Neural cell (in vitro differentiated cells): ENCODE measurements at regions not wholly inside any gene's neighbourhood (a gene's known extent, or its start where the extent isn't known, plus 50 kb on each side); places are given as distances from the start of the nearest gene placed in this dataset.

Source experiments
- H2AFZ ChIP-seq: fragments of 200-600, 300-800 bp; sonication (generic), shearing (Covaris generic); 2 replicates; pipeline ENCODE4 v1.6.0; 2014; ENCODE audit warnings: low read depth, mild to moderate bottlenecking, antibody characterized with exemption, low read length, moderate library complexity
- H3F3A ChIP-seq: fragments of 200-600 bp; shearing (Covaris generic); 2 replicates; pipeline ENCODE4 v1.6.1; 2016; ENCODE audit warnings: mild to moderate bottlenecking, moderate library complexity, mixed read lengths, antibody characterized with exemption, low read length; ENCODE audit not compliant: insufficient read depth, poor library complexity, severe bottlenecking
- H3K27ac ChIP-seq: fragments of 200-600, 300-800 bp; sonication (generic), shearing (Covaris generic); 2 replicates; pipeline ENCODE4 v1.5.1; 2014; ENCODE audit warnings: mild to moderate bottlenecking, low read length, moderate library complexity
- H3K27me3 ChIP-seq: fragments of 300-800, 200-600 bp; sonication (generic), shearing (Covaris generic); 2 replicates; pipeline ENCODE4 v1.6.0; 2014; ENCODE audit warnings: mild to moderate bottlenecking, low read depth, low read length, moderate library complexity; ENCODE audit not compliant: insufficient read depth
- H3K36me3 ChIP-seq: fragments of 300-800, 200-600 bp; sonication (generic), shearing (Covaris generic); 2 replicates; pipeline ENCODE4 v1.5.1; 2014; ENCODE audit warnings: mild to moderate bottlenecking, antibody characterized with exemption, low read length, moderate library complexity; ENCODE audit not compliant: insufficient read depth
- H3K4me2 ChIP-seq: fragments of 300-800, 200-600 bp; sonication (generic), shearing (Covaris generic); 2 replicates; pipeline ENCODE4 v1.6.0; 2014; ENCODE audit warnings: mild to moderate bottlenecking, low read length
- H3K4me3 ChIP-seq: fragments of 300-800, 200-600 bp; sonication (generic), shearing (Covaris generic); 2 replicates; pipeline ENCODE4 v1.5.1; 2014; ENCODE audit warnings: mild to moderate bottlenecking, low read length, moderate library complexity
- H3K79me2 ChIP-seq: fragments of 200-600 bp; shearing (Covaris generic); replicated peaks from 2 replicates; pipeline ENCODE4 v1.6.0; 2014; ENCODE audit warnings: mild to moderate bottlenecking, low read length, moderate library complexity; ENCODE audit not compliant: insufficient read depth
- H3K9ac ChIP-seq: fragments of 300-800, 200-600 bp; sonication (generic), shearing (Covaris generic); 2 replicates; pipeline ENCODE4 v1.6.1; 2016; ENCODE audit warnings: mild to moderate bottlenecking, low read length, mixed read lengths
- H3K9me2 ChIP-seq: fragments of 200-600 bp; shearing (Covaris generic); 2 replicates; pipeline ENCODE4 v1.6.1; 2016; ENCODE audit warnings: mild to moderate bottlenecking, low read length, mixed read lengths; ENCODE audit not compliant: insufficient read depth
- H3K9me3 ChIP-seq: fragments of 200-600, 300-800 bp; sonication (generic), shearing (Covaris generic); 2 replicates; pipeline ENCODE4 v1.6.1; 2016; ENCODE audit warnings: mild to moderate bottlenecking, mixed run types, low read length, moderate library complexity, mixed read lengths
- H4K20me1 ChIP-seq: fragments of 200-600 bp; shearing (Covaris generic); 2 replicates; pipeline ENCODE4 v1.6.1; 2016; ENCODE audit warnings: mild to moderate bottlenecking, mixed run types; ENCODE audit not compliant: insufficient read depth
- CTCF ChIP-seq: fragments of 450-650 bp; IDR thresholded peaks from 2 replicates; pipeline ENCODE4 v1.5.1; 2014; ENCODE audit warnings: antibody characterized with exemption, mild to moderate bottlenecking, moderate library complexity; ENCODE audit not compliant: poor library complexity, severe bottlenecking
- EP300 ChIP-seq: fragments of 450-650 bp; conservative IDR thresholded peaks from 2 replicates; pipeline ENCODE4 v1.6.1; 2014; ENCODE audit warnings: antibody characterized with exemption, mild to moderate bottlenecking, moderate library complexity; ENCODE audit not compliant: poor library complexity, severe bottlenecking
- EZH2 ChIP-seq: fragments of 200-600, 300-800 bp; shearing (Covaris generic), sonication (generic); IDR thresholded peaks from 2 replicates; pipeline ENCODE4 v1.6.1; 2014; ENCODE audit warnings: antibody characterized with exemption, low read length, borderline replicate concordance, mild to moderate bottlenecking; ENCODE audit not compliant: insufficient read depth, poor library complexity, severe bottlenecking
- MXI1 ChIP-seq: fragments of 450-650 bp; conservative IDR thresholded peaks from 2 replicates; pipeline ENCODE4 v1.6.1; 2014; ENCODE audit warnings: antibody characterized with exemption, mild to moderate bottlenecking; ENCODE audit not compliant: poor library complexity, severe bottlenecking
- POLR2AphosphoS5 ChIP-seq: IDR thresholded peaks from 2 replicates; pipeline ENCODE4 v1.6.1; 2012
- RAD21 ChIP-seq: fragments of 450-650 bp; conservative IDR thresholded peaks from 2 replicates; pipeline ENCODE4 v1.6.1; 2014; ENCODE audit warnings: antibody characterized with exemption, mild to moderate bottlenecking, moderate library complexity
- REST ChIP-seq: IDR thresholded peaks from 2 replicates; pipeline ENCODE4 v1.6.1; 2012; ENCODE audit warnings: borderline replicate concordance
- SMC3 ChIP-seq: fragments of 450-650 bp; conservative IDR thresholded peaks from 2 replicates; pipeline ENCODE4 v1.6.1; 2014; ENCODE audit warnings: antibody characterized with exemption, mild to moderate bottlenecking, moderate library complexity; ENCODE audit not compliant: poor library complexity
- TAF1 ChIP-seq: IDR thresholded peaks from 2 replicates; pipeline ENCODE4 v1.6.1; 2012; ENCODE audit warnings: low read depth

GRCh38 chr1:178599745-178600144 lies 86.8 kb downstream of the TEX35 start:
- Histone ChIP-seq H3K79me2 (no peaks in the 10 kb centered on the region), H3K9ac (no peak overlapping the region), H3K9me2 (no peaks in the 10 kb centered on the region), H3K36me3 (no peaks in the 10 kb centered on the region), H3K4me2 (no peak overlapping the region), H3K9me3 (no peaks in the 10 kb centered on the region), H3K27me3 (no peaks in the 10 kb centered on the region), H2AFZ (no peak overlapping the region), H3F3A (no peaks in the 10 kb centered on the region), H3K27ac (no peak overlapping the region), H3K4me3 (no peak overlapping the region), H4K20me1 (no peaks in the 10 kb centered on the region)
- TF ChIP-seq TAF1 (no peak), MXI1 (no peak), REST (no peak)

GRCh38 chr1:178603926-178604325 lies 91.0 kb downstream of the TEX35 start:
- Histone ChIP-seq H3K9ac (no peak overlapping the region), H3K79me2 (no peaks in the 10 kb centered on the region), H3K4me3 (no peak overlapping the region), H3K4me2 (no peak overlapping the region), H2AFZ (no peak overlapping the region), H3K36me3 (no peaks in the 10 kb centered on the region), H3K9me3 (no peaks in the 10 kb centered on the region), H3K9me2 (no peaks in the 10 kb centered on the region), H3K27me3 (no peaks in the 10 kb centered on the region), H4K20me1 (no peaks in the 10 kb centered on the region), H3K27ac (no peak overlapping the region), H3F3A (no peaks in the 10 kb centered on the region)
- TF ChIP-seq POLR2AphosphoS5 (no peak), EP300 (no peak), SMC3 (no peak), REST (no peak), RAD21 (no peak), TAF1 (no peak), MXI1 (no peak), EZH2 (no peak), CTCF (no peak)
